ENCODE measurements at regions not wholly inside any gene's neighbourhood (a gene's known extent, or its start where the extent isn't known, plus 50 kb on each side); places are given as distances from the start of the nearest gene placed in this dataset.

DNA sequence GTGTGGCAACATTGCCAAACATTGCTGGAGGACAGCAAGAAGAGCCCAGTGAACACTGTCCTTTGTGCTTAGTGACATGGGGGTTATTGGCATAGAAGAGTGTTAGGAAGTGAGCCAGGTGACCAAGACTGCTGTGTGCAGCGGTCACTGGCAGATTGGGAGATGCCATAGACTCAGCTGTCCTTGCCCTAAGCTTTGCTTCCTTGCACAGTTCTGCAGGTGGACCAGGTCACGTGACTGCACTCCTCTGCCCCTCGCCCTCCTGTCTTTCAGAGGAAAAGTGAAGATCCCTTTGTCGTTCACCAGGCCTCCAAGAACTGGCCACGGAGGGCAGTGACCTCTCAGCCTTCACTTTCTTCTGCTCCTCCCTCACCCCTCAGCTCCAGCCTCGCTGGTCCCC lies 215.6 kb upstream of the SMIM21 start:
- Histone ChIP-seq H4K20me1 (ENCODE audit: insufficient read depth) (no peaks in the 10 kb centered on the region), H3K4me1 (replicated peaks; ENCODE audit: insufficient read depth) (no peaks in the 10 kb centered on the region), H3K9me2 (ENCODE audit: insufficient read depth) (no peaks in the 10 kb centered on the region), H3K4me3 (no peak overlapping the region), H3K27me3 (ENCODE audit: insufficient read depth, low read depth) (peaks cover 30% of the 10 kb centered on the region), H3K4me2 (no peak overlapping the region), H3K36me3 (ENCODE audit: low read depth) (no peaks in the 10 kb centered on the region), H3K79me2 (ENCODE audit: low read depth) (no peaks in the 10 kb centered on the region), H3F3A (ENCODE audit: insufficient read depth, low read depth) (no peaks in the 10 kb centered on the region), H3K9me3 (ENCODE audit: insufficient read depth, low read depth) (no peaks in the 10 kb centered on the region), H2AFZ (no peak overlapping the region), H3K27ac (no peak overlapping the region)
- ChIA-PET POLR2A (ENCODE audit: unreplicated experiment) (no interaction called here), CTCF (no interaction called here)
- intact Hi-C loops (cut with micrococcal nuclease; ENCODE audit: unreplicated experiment), result no loop called here
- TF ChIP-seq, protein P1, sequence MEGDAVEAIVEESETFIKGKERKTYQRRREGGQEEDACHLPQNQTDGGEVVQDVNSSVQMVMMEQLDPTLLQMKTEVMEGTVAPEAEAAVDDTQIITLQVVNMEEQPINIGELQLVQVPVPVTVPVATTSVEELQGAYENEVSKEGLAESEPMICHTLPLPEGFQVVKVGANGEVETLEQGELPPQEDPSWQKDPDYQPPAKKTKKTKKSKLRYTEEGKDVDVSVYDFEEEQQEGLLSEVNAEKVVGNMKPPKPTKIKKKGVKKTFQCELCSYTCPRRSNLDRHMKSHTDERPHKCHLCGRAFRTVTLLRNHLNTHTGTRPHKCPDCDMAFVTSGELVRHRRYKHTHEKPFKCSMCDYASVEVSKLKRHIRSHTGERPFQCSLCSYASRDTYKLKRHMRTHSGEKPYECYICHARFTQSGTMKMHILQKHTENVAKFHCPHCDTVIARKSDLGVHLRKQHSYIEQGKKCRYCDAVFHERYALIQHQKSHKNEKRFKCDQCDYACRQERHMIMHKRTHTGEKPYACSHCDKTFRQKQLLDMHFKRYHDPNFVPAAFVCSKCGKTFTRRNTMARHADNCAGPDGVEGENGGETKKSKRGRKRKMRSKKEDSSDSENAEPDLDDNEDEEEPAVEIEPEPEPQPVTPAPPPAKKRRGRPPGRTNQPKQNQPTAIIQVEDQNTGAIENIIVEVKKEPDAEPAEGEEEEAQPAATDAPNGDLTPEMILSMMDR (conservative IDR thresholded peaks at IDR 0.05), result no peak
- no peak for TF ChIP-seq EZH2 (IDR thresholded peaks at IDR 0.05; ENCODE audit: low read depth)
- no TSS peak for BruUV-seq (replicated peaks)
- DNase-seq, result no peak

DNA sequence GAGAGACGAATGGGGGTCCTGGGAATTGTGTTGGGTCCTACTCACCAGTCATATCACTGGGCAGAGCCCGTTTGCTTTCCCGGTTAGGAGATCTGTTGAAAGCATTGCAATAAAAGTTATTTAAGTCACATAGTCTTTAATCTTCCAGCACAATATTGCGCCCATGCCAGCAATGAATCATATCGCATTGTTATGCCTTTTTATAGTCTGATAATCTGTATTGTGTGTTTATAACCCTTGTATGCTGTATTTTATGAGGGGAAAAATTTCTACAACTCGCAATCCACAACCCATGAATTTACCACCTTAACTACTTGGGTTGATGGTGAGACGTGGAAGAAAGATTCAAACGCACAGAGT lies 211.9 kb upstream of the SMIM21 start:
- intact Hi-C loops (cut with micrococcal nuclease; ENCODE audit: unreplicated experiment), result no loop called here
- no peaks in the 10 kb centered on the region for H3K79me2 ChIP-seq (ENCODE audit: low read depth)
- H3K9me3 ChIP-seq (ENCODE audit: insufficient read depth, low read depth), result no peaks in the 10 kb centered on the region
- no peaks in the 10 kb centered on the region for H3K36me3 ChIP-seq (ENCODE audit: low read depth)
- H3K4me1 ChIP-seq (replicated peaks; ENCODE audit: insufficient read depth), result no peaks in the 10 kb centered on the region
- H4K20me1 ChIP-seq (ENCODE audit: insufficient read depth), result no peaks in the 10 kb centered on the region
- no TSS peak for BruUV-seq (replicated peaks)
- no peak for DNase-seq
- peaks cover 47% of the 10 kb centered on the region for H3K27me3 ChIP-seq (ENCODE audit: insufficient read depth, low read depth)
- H3F3A ChIP-seq (ENCODE audit: insufficient read depth, low read depth), result no peaks in the 10 kb centered on the region
- POLR2A ChIA-PET (ENCODE audit: unreplicated experiment), result interaction anchor here (0.6 kb wide), 1 partner anchor 288 kb away, joined by 3 read pairs; no protein-coding TSS in a partner anchor
- no peaks in the 10 kb centered on the region for H3K9me2 ChIP-seq (ENCODE audit: insufficient read depth)
- H2AFZ ChIP-seq, result no peak overlapping the region
- no peak for TF ChIP-seq EZH2 (IDR thresholded peaks at IDR 0.05; ENCODE audit: low read depth)
- TF ChIP-seq, protein P1 (conservative IDR thresholded peaks at IDR 0.05), result no peak
- no peak overlapping the region for H3K27ac ChIP-seq
- H3K4me3 ChIP-seq, result no peak overlapping the region
- CTCF ChIA-PET, result no interaction called here
- no peak overlapping the region for H3K4me2 ChIP-seq

DNA sequence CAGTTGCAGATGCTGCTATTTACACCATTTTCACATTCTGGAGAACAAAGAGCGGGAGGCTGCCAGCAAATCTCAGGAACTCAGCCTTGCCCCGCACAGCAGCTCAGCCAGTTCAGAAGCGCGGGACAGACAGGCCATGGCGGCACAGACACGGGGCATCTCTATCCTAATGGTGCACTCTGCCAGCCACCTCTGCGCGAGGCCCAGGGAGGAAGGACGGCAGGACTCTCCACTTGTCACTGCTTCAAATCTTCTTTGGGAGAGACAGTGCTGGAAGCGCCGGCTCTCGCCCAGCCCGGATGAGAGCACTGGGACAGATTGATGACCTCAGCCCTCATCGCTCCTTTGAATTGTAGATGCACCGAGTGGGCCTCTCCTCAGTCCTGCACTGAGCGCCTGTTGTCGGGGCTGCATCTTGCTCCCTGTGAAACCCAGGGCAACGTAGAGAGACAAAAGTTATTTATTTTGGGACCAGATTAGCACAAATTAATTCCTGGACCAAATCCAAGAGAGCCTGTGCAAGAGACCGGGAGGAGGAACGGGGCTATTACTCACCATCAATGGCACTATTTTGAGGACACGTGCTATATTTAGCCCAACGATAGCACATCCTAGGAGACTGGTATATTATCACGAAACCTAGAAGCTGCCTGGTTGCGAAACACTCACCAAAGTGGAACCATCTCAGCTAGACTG lies 211.4 kb upstream of the SMIM21 start:
- peaks cover 47% of the 10 kb centered on the region for H3K27me3 ChIP-seq (ENCODE audit: insufficient read depth, low read depth)
- H3K4me2 ChIP-seq, result no peak overlapping the region
- H4K20me1 ChIP-seq (ENCODE audit: insufficient read depth), result no peaks in the 10 kb centered on the region
- no peaks in the 10 kb centered on the region for H3K9me3 ChIP-seq (ENCODE audit: insufficient read depth, low read depth)
- TF ChIP-seq EZH2 (IDR thresholded peaks at IDR 0.05; ENCODE audit: low read depth), result no peak
- TF ChIP-seq, protein P1 (conservative IDR thresholded peaks at IDR 0.05), result no peak
- DNase-seq, result no peak
- no TSS peak for BruUV-seq (replicated peaks)
- H3K9me2 ChIP-seq (ENCODE audit: insufficient read depth), result no peaks in the 10 kb centered on the region
- no peak overlapping the region for H3K4me3 ChIP-seq
- no peaks in the 10 kb centered on the region for H3F3A ChIP-seq (ENCODE audit: insufficient read depth, low read depth)
- H3K27ac ChIP-seq, result no peak overlapping the region
- POLR2A ChIA-PET (ENCODE audit: unreplicated experiment), result no interaction called here
- CTCF ChIA-PET, result no interaction called here
- H3K4me1 ChIP-seq (replicated peaks; ENCODE audit: insufficient read depth), result no peaks in the 10 kb centered on the region
- intact Hi-C loops (cut with micrococcal nuclease; ENCODE audit: unreplicated experiment), result no loop called here
- no peak overlapping the region for H2AFZ ChIP-seq
- H3K36me3 ChIP-seq (ENCODE audit: low read depth), result no peaks in the 10 kb centered on the region
- H3K79me2 ChIP-seq (ENCODE audit: low read depth), result no peaks in the 10 kb centered on the region
